ENCODE measurements at regions not wholly inside any gene's neighbourhood (a gene's known extent, or its start where the extent isn't known, plus 50 kb on each side); places are given as distances from the start of the nearest gene placed in this dataset.

- Mint-ChIP-seq H3K4me3 (no peak overlapping the region), H3K9me3 (peaks cover 10 to 11% of the 10 kb centered on the region in 2 donors), H3K27me3 (no peaks in the 10 kb centered on the region), H3K4me1 (no peaks in the 10 kb centered on the region), H3K27ac (no peak overlapping the region), H3K36me3 (no peaks in the 10 kb centered on the region)
- ATAC-seq (replicated peaks) (peak in 1 of 2 donors; percentile 23), DNase-seq (no peak)
Measured at GRCh38 chr2:153197402-153198386, 280.9 kb downstream of the RPRM start.

- no peak for ATAC-seq (replicated peaks)
- H3K27ac Mint-ChIP-seq = no peak overlapping the region
- H3K4me3 Mint-ChIP-seq = no peak overlapping the region
- no peaks in the 10 kb centered on the region for H3K4me1 Mint-ChIP-seq
- no peaks in the 10 kb centered on the region for H3K36me3 Mint-ChIP-seq
- DNase-seq = no peak
- H3K27me3 Mint-ChIP-seq = no peaks in the 10 kb centered on the region
- H3K9me3 Mint-ChIP-seq = peaks cover 10 to 14% of the 10 kb centered on the region in 2 donors
Measured at GRCh38 chr2:153196378-153197058, 282.0 kb downstream of the RPRM start.

DNA sequence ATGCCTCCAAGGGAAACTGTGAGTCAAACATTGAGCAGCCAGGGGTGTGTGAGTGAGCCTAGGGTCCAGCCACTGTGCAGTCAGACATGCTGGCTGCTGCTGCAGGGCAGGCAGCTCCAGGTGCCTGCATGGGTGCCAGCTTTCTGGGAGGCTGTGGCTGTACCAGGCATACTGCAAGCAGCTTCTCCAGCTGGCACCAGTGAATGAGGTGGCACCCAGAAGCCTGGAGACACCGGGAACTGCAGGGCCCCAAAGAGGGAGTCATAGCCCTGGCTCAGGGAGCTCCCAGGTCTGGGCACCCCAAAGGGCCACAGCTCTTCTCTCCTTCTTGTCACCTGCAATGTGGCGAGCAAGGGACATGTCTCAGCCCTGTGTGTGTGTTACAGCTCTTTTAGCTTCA lies 283.2 kb downstream of the RPRM start:
- Mint-ChIP-seq H3K9me3 (peaks cover 10 to 14% of the 10 kb centered on the region in 2 donors), H3K27ac (no peak overlapping the region), H3K4me3 (no peak overlapping the region), H3K36me3 (no peaks in the 10 kb centered on the region), H3K4me1 (no peaks in the 10 kb centered on the region), H3K27me3 (no peaks in the 10 kb centered on the region)
- ATAC-seq (replicated peaks) (no peak), DNase-seq (no peak)

- ATAC-seq (replicated peaks) (no peak), DNase-seq (no peak)
- Mint-ChIP-seq H3K9me3 (peaks cover 12 to 14% of the 10 kb centered on the region in 2 donors), H3K36me3 (no peaks in the 10 kb centered on the region), H3K27ac (no peak overlapping the region), H3K4me3 (no peak overlapping the region), H3K27me3 (no peaks in the 10 kb centered on the region), H3K4me1 (no peaks in the 10 kb centered on the region)
Measured at GRCh38 chr2:153189091-153189888, 289.3 kb downstream of the RPRM start.

DNA sequence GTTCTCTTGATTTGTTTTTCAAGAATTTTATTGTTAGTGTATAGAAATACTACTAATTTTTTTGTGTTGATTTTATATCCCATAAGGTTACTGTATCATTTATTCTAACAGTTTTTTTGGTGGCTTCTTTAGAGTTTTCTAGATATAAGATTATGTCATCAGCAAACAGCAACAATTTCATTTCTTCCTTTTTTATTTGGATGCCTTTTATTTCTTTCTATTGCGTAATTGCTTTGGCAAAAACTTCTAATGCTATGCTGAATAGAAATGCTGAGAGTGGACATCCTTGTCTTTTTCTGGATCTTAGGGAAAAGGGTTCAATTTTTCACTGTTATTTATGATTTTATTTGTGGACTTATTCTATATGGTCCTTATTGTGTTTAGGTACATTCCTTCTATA lies 298.8 kb downstream of the RPRM start:
- Mint-ChIP-seq H3K27me3 (no peaks in the 10 kb centered on the region), H3K36me3 (no peaks in the 10 kb centered on the region), H3K27ac (no peak overlapping the region), H3K4me1 (no peaks in the 10 kb centered on the region), H3K9me3 (peaks cover under 1 to 4% of the 10 kb centered on the region in 2 donors), H3K4me3 (no peak overlapping the region)
- ATAC-seq (replicated peaks) (no peak), DNase-seq (no peak)

DNA sequence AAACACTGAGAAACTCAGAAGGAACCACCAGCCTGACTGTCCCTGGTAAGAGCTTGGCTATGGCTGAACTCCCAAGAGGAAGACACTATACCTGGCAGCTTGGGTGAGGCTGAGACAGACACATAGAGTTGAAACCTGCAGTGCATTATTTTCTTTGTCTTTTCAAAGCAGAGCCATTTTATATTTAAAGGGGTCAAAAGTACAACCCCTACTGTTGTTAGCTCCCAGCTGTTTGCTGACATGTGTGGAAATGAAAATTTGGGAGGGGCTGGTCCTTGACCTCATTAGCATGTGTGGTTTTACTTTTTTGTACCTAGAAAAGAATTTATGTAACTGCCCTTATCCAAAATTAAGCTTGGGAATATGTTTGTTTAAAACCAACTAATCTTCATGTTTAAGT lies 309.0 kb downstream of the RPRM start:
- H3K4me3 Mint-ChIP-seq = no peak overlapping the region
- DNase-seq (no peak), ATAC-seq (replicated peaks) (no peak)
- H3K27me3 Mint-ChIP-seq = no peaks in the 10 kb centered on the region
- no peak overlapping the region for H3K27ac Mint-ChIP-seq
- H3K4me1 Mint-ChIP-seq = no peaks in the 10 kb centered on the region
- H3K9me3 Mint-ChIP-seq = peaks cover 1% of the 10 kb centered on the region in 2 donors
- H3K36me3 Mint-ChIP-seq = no peaks in the 10 kb centered on the region

GRCh38 chr2:153165021-153165420 lies 313.5 kb downstream of the RPRM start:
- no peaks in the 10 kb centered on the region for H3K4me1 Mint-ChIP-seq
- no peak overlapping the region for H3K4me3 Mint-ChIP-seq
- peaks cover 0 to 3% of the 10 kb centered on the region in 2 donors for H3K9me3 Mint-ChIP-seq
- H3K36me3 Mint-ChIP-seq = no peaks in the 10 kb centered on the region
- ATAC-seq (replicated peaks) = no peak
- no peaks in the 10 kb centered on the region for H3K27me3 Mint-ChIP-seq
- H3K27ac Mint-ChIP-seq = no peak overlapping the region
- DNase-seq = no peak

- DNase-seq = no peak
- ATAC-seq (replicated peaks) = no peak
Measured at GRCh38 chr2:153163055-153163454, 315.5 kb downstream of the RPRM start.

DNA sequence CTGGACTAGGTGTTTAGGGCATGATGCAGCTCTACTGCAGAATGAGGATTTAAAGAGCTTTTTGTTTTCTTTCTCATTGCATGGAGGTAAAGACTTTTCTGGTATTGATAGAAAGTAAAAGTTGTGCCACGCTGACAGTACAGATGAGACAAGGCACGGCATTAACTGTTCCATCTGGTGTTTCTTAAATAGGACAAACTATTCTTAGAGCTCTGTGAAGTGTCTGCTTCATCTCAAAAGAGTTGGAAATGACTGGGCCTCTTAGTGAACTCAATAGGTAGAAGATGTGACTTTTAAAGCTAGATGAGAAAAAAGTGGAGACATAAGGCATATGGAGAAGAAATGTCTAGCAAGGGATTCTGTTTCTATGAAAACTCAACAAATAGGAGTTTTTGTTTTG lies 321.8 kb downstream of the RPRM start:
- no peaks in the 10 kb centered on the region for H3K36me3 Mint-ChIP-seq
- H3K4me1 Mint-ChIP-seq = no peaks in the 10 kb centered on the region
- DNase-seq (no peak), ATAC-seq (replicated peaks) (no peak)
- H3K4me3 Mint-ChIP-seq = no peak overlapping the region
- H3K9me3 Mint-ChIP-seq = peaks cover 15 to 20% of the 10 kb centered on the region in 2 donors
- H3K27me3 Mint-ChIP-seq = no peaks in the 10 kb centered on the region
- H3K27ac Mint-ChIP-seq = no peak overlapping the region

More at GRCh38 chr2:153163055-153163454, 315.5 kb downstream of the RPRM start:
- no peaks in the 10 kb centered on the region for H3K27me3 Mint-ChIP-seq
- H3K4me1 Mint-ChIP-seq = no peaks in the 10 kb centered on the region
- H3K9me3 Mint-ChIP-seq = peaks cover 0 to 3% of the 10 kb centered on the region in 2 donors
- H3K27ac Mint-ChIP-seq = no peak overlapping the region
- H3K4me3 Mint-ChIP-seq = no peak overlapping the region
- H3K36me3 Mint-ChIP-seq = no peaks in the 10 kb centered on the region

DNA sequence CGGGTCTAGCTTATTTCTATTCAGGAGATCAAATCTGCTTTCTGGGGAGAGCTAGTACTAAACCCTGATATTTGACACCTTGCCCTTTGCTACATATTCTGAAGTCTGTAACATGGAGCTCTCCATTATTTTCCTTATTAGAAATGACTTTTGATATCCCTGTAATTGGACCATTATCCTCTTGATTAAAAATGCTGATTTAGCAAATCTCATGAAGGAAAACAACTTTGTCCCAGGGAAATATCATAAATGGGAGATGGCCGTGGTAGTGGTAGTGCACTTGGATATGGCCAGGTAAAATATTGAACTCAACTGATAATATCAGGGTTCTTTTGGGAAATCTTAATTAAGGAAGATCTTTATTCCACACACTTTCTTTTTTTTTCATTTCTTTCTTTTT lies 326.5 kb downstream of the RPRM start:
- Mint-ChIP-seq H3K27me3 (no peaks in the 10 kb centered on the region), H3K4me3 (no peak overlapping the region), H3K27ac (no peak overlapping the region), H3K36me3 (no peaks in the 10 kb centered on the region), H3K4me1 (no peaks in the 10 kb centered on the region), H3K9me3 (peaks cover 13 to 20% of the 10 kb centered on the region in 2 donors)
- no peak for ATAC-seq (replicated peaks)
- DNase-seq = no peak

GRCh38 chr2:153145470-153145978 lies 333.0 kb downstream of the RPRM start:
- H3K27me3 Mint-ChIP-seq = no peaks in the 10 kb centered on the region
- H3K36me3 Mint-ChIP-seq = no peaks in the 10 kb centered on the region
- DNase-seq (no peak), ATAC-seq (replicated peaks) (no peak)
- H3K9me3 Mint-ChIP-seq = peaks cover 0 to 4% of the 10 kb centered on the region in 2 donors
- no peak overlapping the region for H3K4me3 Mint-ChIP-seq
- no peaks in the 10 kb centered on the region for H3K4me1 Mint-ChIP-seq
- no peak overlapping the region for H3K27ac Mint-ChIP-seq

GRCh38 chr2:153143540-153143939 lies 335.0 kb downstream of the RPRM start:
- Mint-ChIP-seq H3K36me3 (no peaks in the 10 kb centered on the region), H3K9me3 (peaks cover 0 to 6% of the 10 kb centered on the region in 2 donors), H3K27ac (no peak overlapping the region), H3K27me3 (no peaks in the 10 kb centered on the region), H3K4me3 (no peak overlapping the region), H3K4me1 (no peaks in the 10 kb centered on the region)
- no peak for ATAC-seq (replicated peaks)
- DNase-seq = no peak

GRCh38 chr2:153140498-153140897 lies 338.1 kb downstream of the RPRM start:
- Mint-ChIP-seq H3K9me3 (peaks cover 0 to 6% of the 10 kb centered on the region in 2 donors), H3K27ac (no peak overlapping the region), H3K36me3 (no peaks in the 10 kb centered on the region), H3K4me1 (no peaks in the 10 kb centered on the region), H3K4me3 (no peak overlapping the region), H3K27me3 (no peaks in the 10 kb centered on the region)
- ATAC-seq (replicated peaks) (no peak), DNase-seq (no peak)

Measured in stimulated activated naive B cell treated with anti-CD40 and anti-IgM and Interleukin-4, amounts not matched to agents 10 μg/mL and 1 μg/mL and 100 μg/mL, for 72 hours (primary cell).